ENCODE measurements at regions not wholly inside any gene's neighbourhood (a gene's known extent, or its start where the extent isn't known, plus 50 kb on each side); places are given as distances from the start of the nearest gene placed in this dataset.

DNA sequence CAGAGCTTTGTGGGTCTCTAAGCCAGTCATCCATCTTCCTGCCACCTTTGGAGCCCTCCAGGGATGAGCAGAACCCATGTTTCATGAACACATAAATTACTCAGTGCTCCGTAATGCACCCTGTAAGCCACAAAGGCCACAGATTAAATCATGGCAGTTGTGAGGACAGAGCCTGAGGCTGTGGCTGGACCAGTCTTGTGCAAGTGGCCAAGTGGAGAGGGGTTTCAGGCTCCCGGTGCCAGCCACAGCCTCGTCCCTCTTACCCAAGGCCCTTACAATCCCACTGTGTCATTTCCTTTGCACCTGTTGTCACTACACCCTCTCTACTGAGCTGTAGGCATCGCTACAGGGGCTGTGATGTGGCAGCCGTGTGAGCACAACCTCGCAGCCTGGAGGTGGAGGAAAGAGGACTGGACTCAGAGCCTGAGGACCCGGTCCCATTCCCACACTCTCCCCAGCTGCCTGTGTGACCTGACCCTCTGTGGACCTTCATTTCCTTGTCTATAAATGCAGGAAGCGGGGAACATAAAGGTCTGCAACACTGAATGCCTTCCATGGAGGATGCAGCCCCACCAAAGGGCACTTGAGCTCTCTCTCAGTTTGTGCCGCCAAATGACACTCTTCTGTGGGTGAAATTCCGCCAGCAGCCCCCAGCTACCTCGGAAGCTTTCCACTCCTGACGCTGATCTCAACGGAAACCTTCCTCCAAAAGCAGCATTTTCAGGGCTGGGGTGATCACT is 792.0 kb downstream of the UQCRFS1 start:
- no peak for DNase-seq (ENCODE audit: low spot score)

DNA sequence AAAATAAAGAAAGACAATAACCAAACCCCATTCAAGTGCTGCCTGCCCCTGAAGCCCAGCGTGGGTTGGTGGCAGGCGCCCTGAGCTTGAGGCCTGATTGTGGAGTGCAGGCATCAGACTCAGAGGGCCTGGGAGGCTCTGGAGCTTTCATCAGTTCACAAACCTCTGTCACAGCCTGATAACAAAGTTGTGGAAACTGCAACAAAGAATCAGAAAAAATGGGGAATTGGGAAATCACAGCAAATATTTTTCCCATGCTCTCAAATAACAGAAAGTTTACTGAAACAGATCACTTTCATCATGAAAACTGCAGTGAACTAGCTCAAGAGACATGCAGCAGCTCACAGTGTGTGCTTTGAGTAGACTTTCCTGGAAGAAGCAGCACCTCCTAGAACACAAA is 793.6 kb downstream of the UQCRFS1 start:
- no peak for DNase-seq (ENCODE audit: low spot score)

DNA sequence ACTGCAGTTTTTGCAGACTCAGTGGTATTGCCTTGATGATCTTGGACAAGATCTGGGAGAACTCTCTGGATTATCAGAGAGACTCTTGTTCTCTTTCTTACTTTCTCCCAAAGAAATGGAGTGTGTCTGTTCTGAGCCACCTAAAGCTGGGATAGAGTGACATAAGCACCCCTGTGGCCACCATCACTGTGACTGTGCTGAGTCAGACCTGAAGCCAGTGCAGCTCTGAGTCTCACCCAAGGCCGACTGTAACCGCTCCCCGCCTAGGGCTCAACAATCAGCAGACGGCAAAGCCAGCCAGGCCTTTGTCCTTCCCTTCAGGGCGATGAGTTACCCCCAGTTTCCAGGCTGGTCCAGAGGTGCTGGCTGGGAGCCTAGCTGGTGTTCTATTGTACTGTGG is 795.6 kb downstream of the UQCRFS1 start:
- no peak for DNase-seq (ENCODE audit: low spot score)

DNA sequence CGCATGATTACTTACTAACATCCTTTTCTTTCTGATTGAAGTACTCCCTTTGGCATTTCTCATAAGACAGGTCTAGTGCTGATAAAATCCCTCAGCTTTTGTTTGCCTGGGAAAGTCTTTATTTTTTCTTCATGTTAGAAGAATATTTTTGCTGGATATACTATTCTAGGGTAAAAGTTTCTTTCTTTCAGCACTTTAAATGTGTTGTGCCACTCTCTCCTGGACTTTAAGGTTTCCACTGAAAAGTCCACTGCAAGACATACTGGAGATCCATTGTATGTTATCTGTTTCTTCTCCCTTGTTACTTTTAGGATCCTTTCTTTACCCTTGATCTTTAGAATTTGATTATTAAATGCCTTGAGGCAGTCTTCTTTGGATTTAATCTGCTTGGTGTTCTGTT is 796.7 kb downstream of the UQCRFS1 start:
- no peak for DNase-seq (ENCODE audit: low spot score)

GRCh38 chr19:28414748-28415147 is 798.2 kb downstream of the UQCRFS1 start:
- no peak for DNase-seq (ENCODE audit: low spot score)

DNA sequence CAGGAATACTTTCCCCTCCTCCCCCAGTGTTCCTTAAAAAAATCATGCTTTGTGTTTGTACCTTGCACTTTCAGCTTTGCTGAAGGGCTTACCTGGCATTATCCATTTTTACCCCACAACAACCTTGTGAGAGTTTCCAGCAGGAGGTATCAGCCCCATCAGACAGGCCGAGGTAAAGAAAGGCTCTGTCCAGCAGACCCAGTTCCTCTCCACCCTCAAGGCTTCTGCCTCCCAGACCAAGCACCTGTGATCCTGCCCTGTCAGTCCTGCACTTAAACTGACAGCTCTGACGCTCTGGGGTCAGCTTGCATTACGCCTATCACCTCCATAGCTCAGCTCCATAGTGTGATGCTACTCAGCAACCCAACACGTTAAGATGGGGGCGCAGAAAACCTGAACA is 803.1 kb downstream of the UQCRFS1 start:
- no peak for DNase-seq (ENCODE audit: low spot score)

GRCh38 chr19:28406966-28407365 is 806.0 kb downstream of the UQCRFS1 start:
- DNase-seq (ENCODE audit: low spot score) = no peak

DNA sequence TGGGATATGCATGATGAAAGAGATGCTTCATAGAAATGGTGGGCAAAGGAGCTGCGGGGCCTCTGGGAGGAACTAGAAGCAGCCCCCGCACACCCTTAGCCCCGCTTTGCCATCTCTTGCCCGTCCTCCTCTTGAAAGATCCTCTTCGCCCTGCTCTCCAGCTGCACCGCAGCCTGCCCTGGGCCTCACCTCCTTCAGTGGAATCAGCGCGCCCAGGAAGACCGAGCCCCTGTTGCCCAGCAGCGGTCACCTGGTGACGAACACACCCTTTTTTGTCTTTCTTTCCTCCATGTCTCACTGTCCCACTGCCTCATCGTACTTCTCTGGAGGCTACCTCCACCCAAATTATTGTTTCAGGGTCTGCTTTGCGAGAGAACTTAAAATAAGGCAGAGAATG is 807.6 kb downstream of the UQCRFS1 start:
- no peak for DNase-seq (ENCODE audit: low spot score)

GRCh38 chr19:28404472-28404871 is 808.5 kb downstream of the UQCRFS1 start:
- no peak for DNase-seq (ENCODE audit: low spot score)

GRCh38 chr19:28403690-28404089 is 809.3 kb downstream of the UQCRFS1 start:
- no peak for DNase-seq (ENCODE audit: low spot score)

DNA sequence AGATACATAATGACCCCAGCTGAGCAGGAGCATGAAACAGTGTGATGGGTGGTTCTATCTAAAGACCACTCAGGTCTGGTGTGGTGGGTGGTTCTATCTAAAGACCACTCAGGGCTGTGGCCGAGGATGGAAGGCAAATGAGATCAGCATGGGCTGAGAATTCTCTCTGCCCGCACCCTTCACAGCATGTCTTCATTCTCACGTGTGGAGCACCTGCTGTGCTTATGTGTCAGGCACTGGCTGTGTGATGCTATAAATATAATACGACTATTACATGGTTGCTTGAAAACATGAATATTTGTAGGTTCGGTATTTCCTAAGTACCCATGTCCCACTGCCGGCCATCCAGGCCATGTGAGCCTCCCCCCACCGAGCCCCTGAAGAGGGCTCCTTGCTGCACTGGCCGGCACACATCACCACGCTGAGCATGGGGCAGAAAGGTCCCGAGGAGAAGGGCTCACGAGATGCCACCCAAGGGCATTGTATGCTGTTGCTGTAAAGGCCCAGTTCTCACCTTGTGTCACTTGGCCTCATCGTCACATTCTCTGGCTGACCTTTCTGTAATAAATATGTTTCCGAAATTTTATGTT is 810.2 kb downstream of the UQCRFS1 start:
- DNase-seq (ENCODE audit: low spot score) = no peak

- DNase-seq (ENCODE audit: low spot score) = no peak
Measured at GRCh38 chr19:28401739-28402424, 811.1 kb downstream of the UQCRFS1 start.

GRCh38 chr19:28400953-28401671 is 811.8 kb downstream of the UQCRFS1 start:
- no peak for DNase-seq (ENCODE audit: low spot score)

DNA sequence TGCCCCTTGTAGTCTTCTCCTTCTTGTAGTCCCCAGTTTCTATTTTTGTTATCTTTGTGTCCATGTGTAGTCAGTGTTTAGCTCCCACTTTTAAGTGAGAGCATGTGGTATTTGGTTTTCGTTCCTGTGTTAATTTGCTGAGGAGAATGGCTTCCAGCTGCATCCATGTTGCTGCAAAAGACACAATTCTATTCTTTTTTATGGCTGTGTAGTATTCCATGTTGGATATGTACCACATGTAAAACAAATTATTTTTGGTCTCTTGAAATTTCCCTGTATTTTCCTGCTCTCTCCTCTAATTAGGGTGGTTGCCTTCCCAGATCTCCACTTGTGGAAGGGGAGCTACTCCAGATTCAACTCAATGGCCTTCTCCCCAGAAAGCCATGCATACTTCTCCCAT is 813.8 kb downstream of the UQCRFS1 start:
- no peak for DNase-seq (ENCODE audit: low spot score)

DNA sequence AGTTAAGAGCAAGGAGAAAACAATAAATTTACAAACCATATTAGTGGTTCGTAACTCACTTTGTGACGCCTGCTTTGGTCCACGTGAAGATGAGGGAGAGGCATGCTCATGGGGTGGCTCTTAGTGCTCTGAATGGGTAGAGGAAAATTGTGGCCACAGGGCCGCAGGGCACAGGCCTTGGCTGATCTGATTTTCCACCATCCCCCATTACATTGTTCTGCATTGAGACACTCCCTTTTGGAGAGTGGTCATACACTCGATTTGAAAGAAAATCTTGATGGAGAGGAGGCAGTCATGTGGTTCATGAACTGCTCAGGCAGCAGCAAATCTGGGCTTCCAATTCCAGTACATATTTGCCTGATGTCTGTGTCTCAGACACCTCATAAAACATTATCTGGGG is 815.2 kb downstream of the UQCRFS1 start:
- no peak for DNase-seq (ENCODE audit: low spot score)

- DNase-seq (ENCODE audit: low spot score) = no peak
Measured at GRCh38 chr19:28397306-28397705, 815.6 kb downstream of the UQCRFS1 start.

DNA sequence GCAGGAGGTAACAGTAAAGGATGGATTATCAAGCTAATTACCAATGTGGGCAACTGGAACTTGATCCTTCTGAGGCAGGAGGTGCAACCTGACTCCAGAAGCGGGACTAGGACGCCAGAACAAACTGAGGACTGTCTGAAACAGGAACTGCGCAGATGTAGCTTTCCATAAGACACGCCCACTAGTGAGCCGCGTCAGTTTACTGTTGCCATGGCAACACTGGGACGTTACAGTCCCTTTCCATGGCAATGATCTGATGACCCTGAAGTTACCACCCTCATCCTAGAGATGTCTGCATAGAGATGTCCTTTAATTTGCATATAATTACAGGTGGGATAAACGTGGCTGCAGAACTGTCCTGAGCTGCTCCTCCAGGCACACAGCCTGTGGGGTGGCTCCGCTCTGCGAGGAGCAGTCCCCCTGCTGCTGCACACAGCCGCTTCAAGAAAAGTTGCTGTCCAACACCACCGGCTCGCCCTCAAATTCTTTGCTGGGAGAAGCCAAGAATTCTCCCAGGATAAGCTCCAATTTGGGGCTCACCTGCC is 816.6 kb downstream of the UQCRFS1 start:
- DNase-seq (ENCODE audit: low spot score) = no peak

GRCh38 chr19:28394725-28395124 is 818.2 kb downstream of the UQCRFS1 start:
- no peak for DNase-seq (ENCODE audit: low spot score)

- DNase-seq (ENCODE audit: low spot score) = no peak
Measured at GRCh38 chr19:28393574-28394336, 819.2 kb downstream of the UQCRFS1 start.

- DNase-seq (ENCODE audit: low spot score) = no peak
Measured at GRCh38 chr19:28388988-28389387, 824.0 kb downstream of the UQCRFS1 start.

DNA sequence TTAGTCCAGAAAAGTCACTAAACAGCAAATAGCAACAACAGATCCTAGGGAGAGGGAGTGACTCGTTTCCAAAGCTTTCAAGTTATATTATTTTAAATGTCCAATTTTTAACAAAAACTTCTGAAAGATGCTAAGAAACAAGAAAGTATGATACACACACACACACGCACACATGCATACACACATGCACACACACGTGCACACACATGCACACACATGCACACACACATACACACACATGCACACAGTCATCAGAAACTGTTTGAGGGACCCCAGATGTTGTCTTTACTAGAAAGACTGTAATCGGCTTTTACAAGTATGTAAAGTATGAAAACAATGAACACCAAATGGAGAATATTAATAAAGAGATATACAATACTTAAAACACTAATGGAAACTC is 825.4 kb downstream of the UQCRFS1 start:
- no peak for DNase-seq (ENCODE audit: low spot score)

DNA sequence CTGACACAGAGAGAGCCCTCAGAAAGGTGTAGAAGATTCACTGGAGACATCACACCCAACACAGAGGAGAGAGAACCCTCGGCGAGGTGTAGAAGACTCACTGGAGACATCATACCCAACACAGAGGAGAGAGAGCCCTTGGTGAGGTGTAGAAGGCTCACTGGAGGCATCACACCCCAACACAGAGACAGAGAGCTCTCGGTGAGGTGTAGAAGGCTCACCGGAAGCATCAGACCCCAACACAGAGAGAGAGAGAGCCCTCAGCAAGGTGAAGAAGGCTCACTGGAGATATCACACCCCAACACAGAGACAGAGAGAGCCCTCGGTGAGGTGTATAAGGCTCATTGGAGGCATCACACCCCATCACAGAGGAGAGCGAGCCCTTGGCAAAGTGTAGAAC is 826.5 kb downstream of the UQCRFS1 start:
- no peak for DNase-seq (ENCODE audit: low spot score)

Measured in putamen (tissue), 1 donor.